ENCODE measurements at regions not wholly inside any gene's neighbourhood (a gene's known extent, or its start where the extent isn't known, plus 50 kb on each side); places are given as distances from the start of the nearest gene placed in this dataset.

DNA sequence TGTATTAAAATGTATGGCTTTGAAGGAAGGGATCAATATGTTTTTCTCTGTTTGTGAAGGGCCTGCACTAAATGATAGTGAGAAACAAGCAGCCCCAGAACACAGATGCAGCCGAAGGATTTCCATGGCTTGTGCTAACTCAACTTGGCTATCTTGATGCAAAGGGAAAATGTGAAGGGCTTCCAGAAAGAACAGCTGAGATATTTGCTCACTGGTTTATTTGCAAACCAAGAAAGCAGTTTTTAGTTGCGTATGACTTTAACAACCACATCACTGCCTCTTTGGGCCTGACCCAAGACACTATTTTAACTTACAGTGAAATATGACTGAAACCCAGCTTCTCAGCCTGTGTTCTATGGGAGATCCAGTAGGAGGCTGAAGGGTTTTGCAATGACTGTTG, 369.9 kb downstream of the SETD4 start:
- DNase-seq (ENCODE audit: low spot score): no peak
- TF ChIP-seq CTCF (IDR thresholded peaks at IDR 0.05): no peak
- no peak for ATAC-seq (ENCODE audit: low FRiP score)

- ATAC-seq (ENCODE audit: low FRiP score) (no peak), DNase-seq (ENCODE audit: low spot score) (no peak)
- no peak for TF ChIP-seq CTCF (IDR thresholded peaks at IDR 0.05)
Observed at GRCh38 chr21:35686156-35686555, 374.2 kb downstream of the SETD4 start.

- no peak for ATAC-seq (ENCODE audit: low FRiP score)
- no peak for TF ChIP-seq CTCF (IDR thresholded peaks at IDR 0.05)
- no peak for DNase-seq (ENCODE audit: low spot score)
Observed at GRCh38 chr21:35683664-35684304, 376.5 kb downstream of the SETD4 start.

GRCh38 chr21:35682904-35683549, 377.3 kb downstream of the SETD4 start:
- TF ChIP-seq CTCF (IDR thresholded peaks at IDR 0.05): no peak
- ATAC-seq (ENCODE audit: low FRiP score) (no peak), DNase-seq (ENCODE audit: low spot score) (no peak)

DNA sequence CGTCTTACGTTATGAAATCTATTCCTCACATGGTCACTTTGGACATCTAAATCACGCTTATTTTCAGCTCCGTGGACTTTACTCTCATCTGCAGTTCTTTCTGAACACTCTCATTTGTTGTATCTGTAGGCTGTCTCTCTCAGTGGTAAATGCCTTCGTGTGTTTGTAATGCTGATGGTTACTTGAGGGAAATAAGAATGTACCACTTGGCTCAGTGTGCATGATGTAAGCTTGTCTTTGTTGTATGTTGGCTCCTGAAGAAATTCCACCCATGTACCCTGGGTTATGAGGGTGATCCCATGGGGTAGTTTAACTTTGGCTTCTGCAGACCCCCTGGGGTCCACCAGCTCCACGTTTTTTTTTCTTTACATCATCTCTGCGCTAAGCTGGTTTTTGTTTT, 378.4 kb downstream of the SETD4 start:
- ATAC-seq (ENCODE audit: low FRiP score) (no peak), DNase-seq (ENCODE audit: low spot score) (no peak)
- no peak for TF ChIP-seq CTCF (IDR thresholded peaks at IDR 0.05)

DNA sequence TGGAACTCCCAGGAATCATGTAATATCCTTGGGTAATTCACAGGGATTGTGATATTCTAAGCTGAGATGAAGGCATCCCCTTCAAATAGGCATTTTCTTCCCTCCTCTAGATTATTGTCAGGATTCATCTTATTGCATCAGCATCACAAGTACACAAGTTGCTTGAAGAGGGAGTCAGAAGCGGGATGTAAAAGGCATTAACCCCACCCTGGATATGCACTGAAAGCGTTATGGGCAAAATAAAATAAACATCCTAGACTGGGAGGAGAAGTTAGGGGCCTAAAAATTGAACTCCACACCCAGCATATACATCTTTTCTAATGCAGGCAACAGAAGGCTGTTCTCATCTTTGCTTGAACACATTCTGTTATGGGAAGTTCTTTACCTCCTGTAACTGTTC, 381.2 kb downstream of the SETD4 start:
- DNase-seq (ENCODE audit: low spot score): no peak
- TF ChIP-seq CTCF (IDR thresholded peaks at IDR 0.05): no peak
- no peak for ATAC-seq (ENCODE audit: low FRiP score)

GRCh38 chr21:35678393-35678792, 381.9 kb downstream of the SETD4 start:
- ATAC-seq (ENCODE audit: low FRiP score): no peak
- no peak for DNase-seq (ENCODE audit: low spot score)
- TF ChIP-seq CTCF (IDR thresholded peaks at IDR 0.05): no peak
